HG03135 (cell line): ENCODE measurements at regions not wholly inside any gene's neighbourhood (a gene's known extent, or its start where the extent isn't known, plus 50 kb on each side); places are given as distances from the start of the nearest gene placed in this dataset.

Experiments used
- ATAC-seq: cut with Tn5 transposase; IDR thresholded peaks from one replicate; pipeline ENCODE4 v1.9.1; 2021; ENCODE audit warnings: mild to moderate bottlenecking, moderate library complexity; ENCODE audit not compliant: unreplicated experiment

DNA sequence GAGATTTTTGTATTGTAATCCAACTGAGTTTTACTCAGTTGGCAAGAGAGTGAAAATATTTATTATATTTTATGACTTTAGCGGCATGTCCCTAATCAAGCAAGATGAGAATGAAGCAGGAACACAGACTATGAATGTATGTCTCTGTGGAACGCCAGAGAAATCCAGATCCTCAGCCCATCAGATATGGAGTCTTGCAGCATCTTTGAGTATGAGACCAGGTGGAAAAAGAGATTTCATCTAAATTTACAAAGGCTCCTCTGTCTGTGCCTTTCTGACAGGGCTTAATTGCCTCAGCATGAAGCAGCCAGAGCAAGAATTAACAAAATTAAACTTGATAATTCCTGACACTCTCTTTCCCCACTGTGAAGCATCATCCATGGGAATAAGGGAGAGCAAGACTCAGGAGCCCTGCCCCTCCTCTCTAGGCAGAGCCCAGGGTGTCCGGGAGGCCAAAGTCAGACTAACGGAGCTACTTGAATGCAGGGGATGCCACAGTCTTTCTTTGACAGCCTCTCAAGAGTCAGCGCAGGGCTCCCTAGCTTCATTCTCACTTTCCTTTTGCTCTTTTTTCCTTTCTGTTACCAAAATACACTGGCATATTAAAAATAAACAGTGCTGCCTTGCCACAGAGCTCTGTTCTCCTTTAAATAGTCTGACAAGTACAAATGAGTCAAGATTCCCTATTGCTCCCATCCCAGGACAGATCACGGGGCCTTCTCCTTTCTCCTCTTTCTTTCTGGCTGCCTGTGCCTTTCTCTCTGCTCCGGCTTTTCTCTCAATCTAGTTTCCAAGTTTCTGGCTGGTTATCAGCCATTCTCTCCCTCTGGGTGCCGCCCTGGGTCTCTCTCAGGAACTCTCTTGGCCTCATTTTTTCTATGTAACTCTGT is 132.2 kb upstream of the INHBA start:
- ATAC-seq = no peak

DNA sequence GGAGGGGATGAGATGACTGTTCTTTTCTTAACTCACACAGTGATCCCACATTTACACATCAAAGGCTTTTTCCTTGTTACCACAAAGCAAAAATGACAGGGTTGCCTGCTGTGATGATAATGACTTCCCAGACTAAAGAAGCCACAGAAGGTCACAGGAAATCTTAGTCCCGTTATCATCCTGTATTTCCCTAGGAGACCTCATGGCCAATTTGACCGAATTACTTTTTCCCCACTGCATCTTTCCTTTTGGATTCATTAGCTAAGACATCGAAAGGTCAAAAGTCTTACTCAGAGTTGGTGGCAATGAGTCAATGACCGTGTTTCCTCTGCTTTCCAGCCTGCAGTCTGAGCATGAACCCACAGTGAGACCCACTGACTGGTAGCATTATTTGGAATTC is 130.1 kb upstream of the INHBA start:
- ATAC-seq = no peak

DNA sequence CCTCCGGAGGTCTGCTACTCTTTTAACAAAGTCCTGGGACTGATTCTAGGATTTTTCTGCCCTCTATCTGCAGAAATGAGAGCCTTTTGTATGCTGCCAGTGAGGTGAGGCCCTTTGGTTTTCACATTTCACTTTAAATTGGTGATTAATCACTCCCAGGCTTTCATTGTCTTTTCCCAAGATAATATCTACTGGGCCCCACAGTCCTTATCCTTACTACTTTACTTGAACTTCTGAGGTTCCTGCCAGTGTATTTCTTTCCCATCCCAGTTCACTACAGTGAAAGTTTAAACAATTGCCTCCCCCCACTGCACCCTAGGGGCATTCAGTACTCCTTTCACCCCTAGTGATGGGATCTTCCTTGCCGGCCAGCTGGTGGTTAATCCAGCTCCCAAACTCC is 127.4 kb upstream of the INHBA start:
- ATAC-seq = no peak

DNA sequence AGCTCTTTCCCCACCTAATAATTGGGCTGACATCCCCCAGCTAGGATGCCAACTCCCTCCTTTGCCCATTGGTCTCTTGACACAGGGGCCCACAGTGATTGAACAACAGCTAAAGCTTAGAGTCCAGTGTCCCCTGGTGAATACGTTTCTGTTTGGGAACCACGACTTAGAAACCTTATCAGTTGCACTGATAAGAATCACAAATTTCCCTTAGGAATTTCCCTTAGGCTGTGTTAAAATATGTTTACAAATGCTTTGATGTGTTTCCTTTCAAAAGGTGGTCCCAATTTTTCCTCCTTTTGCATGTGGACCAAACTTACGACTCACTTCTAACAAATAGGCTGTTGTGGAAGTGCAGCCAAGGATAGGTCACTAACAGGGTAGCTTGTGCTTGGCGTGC is 126.0 kb upstream of the INHBA start:
- no peak for ATAC-seq

DNA sequence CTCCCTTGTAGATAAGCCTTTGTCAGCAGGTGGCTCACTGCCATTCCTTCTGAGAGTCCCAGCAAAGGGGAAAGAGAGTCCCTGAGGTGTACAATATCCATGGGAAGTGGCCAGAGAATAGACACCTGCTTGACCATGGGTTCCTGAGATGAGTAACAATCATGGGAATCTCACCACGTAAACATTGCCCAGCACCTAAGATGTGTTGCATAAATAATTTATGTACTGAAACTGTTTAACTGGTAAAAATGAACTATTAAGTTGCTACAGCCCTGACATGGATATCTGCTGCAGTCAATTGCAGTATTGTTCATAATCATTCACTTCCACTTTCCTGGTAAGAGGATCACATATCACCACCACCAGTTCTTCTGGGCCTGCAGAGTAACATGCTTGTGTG is 123.8 kb upstream of the INHBA start:
- ATAC-seq = no peak

DNA sequence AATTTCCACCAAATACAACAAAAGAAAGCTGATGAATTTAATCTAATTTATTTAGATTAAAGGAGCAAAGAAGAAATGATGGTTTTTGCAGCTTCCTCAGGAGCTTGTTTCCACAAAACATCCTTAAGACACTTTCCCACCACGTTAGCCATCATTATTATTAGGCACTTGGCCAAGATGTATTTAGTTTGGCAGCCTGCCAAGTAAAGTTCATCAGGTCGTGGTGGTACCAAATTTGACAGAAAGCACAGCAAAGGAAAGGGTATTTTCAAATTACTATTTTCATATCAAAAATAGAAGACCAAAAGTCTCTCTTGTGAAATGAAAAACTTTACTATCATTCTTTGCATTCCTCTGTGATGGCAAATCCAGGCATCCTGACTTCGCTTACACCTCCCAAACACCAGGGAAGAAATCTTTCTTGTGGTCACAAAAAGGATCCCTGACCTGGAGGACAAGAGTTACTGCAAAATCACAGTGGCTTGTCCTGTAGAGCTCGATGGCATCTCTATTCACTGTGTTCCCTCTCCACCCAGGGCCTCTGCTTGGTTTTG is 123.1 kb upstream of the INHBA start:
- ATAC-seq = no peak

DNA sequence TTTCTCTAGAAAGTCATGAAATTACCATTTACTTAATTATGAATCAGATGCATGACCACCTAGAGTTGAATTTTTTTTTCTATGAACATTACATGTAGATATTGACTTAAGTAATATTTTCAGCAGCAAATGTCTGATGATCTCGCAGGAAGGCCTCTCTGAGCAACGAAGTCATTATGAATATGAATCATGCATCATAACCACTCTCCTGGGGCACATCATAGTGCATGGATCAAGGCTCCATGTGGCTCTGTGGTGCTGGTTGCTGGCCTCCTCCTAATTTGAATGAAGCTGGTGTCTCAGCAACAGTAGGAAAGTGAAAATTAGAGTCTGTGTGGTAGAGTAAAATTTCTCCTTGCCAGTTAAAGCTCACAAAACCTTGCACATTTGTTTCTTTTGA is 121.4 kb upstream of the INHBA start:
- ATAC-seq = no peak

DNA sequence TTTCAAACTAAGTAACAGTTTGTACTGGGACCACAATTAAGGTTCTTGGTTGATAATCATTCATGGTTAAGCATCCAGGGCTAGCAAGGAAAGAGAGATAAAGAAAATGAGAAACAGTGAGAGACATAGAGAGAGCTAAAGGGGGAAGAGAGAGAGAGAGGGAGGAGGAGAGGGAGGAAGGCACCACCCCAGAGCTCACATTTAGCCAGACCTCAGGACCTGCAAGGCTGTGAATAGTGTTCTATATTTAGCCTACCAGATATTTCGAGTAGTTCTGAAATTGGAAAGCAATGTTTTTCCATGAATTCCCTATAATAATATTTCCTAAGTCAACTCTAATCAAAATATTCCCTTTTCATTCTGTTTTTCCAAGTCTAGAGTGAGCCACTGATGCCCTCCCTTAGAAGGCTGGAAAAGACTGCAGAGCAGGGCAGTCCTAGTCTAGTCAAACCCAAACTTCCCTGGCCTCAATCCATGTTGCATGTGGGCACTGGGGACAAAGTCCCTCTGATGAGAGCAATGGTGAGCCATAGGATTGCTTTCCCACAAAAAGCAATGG is 119.4 kb upstream of the INHBA start:
- no peak for ATAC-seq

DNA sequence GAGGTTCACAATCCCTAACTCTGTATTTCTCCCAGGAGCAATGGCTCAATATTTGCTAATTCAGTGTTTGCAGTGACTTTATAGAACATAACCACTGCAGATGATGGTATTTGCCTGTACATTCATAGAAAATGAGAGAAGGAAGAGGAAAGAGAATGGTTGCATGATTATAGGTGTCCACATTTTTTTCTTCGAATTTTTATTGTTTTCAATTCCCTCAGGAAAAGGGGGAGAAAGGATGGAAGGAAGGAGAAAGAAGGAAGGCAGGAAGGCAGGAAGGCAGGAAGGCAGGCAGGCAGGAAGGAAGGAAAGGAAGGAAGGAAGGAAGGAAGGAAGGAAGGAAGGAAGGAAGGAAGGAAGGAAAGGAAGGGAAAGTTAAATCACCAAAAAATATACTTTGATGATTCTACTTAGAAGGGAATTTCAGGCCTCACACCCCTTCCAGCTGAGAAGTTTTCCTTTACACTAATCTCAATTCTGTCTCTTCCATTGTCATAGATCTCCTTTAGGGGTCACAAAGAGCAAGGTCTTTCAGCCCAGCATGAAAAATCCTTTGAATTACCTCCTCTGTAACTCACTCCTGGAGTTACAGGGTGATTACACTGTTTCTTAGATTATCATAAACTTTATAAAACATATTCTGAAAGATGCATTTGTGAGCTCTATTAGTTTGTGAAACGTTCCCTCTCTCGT is 118.8 kb upstream of the INHBA start:
- ATAC-seq = no peak

DNA sequence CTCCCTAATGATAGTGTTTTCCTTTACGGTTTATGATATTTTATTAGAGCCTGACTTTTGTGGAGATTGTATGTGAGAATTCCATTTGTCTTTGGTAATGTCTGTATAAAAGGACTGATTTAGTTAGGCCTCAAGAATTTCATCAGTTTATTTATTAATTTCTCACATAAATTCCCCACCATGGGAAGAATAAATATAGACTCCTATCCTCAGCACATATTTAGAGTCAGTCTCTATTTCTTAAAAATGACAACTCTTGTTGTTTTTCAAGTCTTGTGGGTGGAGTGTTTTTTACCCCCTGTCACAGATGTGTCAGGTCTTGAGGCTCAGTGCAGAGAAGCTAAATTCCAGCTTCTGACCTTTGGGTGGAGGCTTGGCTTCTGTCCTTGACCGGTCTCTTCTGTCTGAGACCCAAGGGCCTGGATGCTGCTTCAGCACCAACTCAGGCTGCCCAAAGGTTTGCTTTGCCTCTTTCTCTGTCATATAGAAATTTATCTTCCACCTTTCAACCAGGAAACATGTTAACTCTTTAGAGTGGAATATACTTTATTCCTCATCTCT is 117.3 kb upstream of the INHBA start:
- ATAC-seq = no peak

DNA sequence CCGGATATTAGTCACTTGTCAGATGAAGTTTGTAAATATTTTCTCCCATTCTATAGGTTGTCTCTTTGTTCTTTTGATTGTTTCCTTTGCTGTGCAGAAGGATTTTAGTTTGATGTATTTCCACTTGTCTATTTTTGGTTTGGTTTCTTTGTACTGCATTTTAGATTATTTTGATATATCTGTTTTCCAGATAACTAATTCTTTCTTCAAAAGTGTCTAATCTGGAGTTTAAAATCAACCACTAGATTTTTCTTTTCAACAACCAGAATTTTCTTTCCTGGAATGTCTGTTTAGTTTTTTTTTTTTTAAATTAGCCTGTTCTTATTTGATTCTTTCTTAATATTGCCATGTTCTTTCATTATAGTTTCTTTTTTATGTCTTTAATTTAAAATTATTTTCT is 116.8 kb upstream of the INHBA start:
- ATAC-seq = no peak

DNA sequence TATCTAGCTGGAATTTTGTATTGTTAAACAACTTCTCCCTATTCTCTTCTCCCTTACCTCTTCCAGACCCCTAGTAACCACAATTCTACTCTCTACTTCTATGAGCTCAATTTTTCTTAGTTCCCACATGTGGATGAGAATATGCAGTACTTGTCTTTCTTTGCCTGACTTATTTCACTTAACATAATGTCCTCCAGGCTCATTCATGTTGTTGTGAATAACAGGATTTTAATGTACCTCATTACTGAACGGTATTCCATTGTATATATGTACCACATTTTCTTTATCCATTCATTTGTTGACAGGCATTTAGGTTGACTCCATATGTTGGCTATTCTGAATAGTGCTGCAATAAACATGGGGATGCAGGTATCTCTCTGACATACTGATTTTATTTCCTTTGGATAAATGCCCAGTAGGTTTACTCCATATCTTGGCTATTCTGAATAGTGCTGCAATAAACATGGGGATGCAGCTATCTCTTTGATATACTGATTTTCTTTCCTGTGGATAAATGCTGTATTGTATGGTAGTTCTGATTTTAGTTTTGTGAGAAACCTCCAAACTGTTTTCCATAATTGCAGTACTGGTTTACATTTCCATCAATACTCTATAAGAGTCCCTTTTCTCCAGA is 116.0 kb upstream of the INHBA start:
- ATAC-seq = no peak

DNA sequence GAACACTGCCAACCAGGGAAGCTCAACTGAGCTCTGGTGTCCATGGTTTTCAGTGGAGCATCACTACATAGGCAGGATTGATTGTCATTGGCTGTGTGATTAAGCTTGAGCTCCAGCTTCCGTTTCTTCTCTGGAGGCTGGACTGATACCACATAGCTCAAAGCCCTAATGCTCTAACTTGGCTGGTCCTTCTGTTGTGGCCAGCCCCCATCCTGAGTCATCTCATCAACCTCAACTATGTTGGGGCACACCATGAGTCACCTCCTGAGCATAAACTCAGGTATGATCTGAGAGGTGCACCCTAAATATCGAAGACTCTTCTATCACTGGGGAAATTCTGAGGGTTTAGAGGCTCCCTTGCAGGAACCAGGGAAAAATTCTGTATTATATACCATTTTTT is 114.5 kb upstream of the INHBA start:
- ATAC-seq = no peak

DNA sequence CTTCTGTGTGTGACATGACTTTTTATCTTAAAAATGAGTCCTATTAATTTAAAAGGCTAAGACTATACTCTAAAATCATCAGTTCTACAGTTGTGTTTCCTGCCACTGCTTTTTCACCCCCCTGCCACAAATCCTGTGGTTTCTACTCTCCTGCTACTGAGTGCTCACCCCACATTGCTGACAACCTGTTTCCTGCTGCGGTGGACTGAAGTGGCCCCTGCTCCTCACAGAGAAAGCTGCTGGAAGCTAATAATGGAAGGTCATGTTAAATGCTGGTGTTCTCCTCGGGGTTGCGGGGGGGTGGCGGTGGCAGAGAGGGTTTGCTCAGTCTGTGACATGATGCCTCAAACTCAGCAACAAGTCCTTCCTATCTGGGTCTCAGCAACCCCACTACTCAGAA is 113.2 kb upstream of the INHBA start:
- peak; percentile 57 for ATAC-seq

DNA sequence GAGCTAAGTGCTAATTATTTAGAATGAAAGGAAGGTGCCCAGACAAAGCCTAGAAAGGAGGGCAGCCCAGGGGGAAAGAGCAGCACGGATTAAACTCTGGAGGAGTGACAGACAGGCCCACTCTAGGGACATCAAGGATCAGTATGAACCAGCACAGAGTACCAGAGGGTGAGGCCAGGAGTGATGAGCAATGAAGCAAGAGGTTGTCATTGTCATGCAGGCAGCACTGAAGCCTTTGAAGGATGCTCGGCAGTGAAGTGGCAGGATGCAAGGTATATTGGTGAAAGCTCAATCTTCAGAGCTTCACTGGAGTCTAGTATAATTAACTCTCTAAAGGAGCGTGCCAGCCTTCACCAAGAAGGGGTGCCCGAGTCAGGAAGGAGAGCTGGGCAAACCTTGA is 112.0 kb upstream of the INHBA start:
- no peak for ATAC-seq

DNA sequence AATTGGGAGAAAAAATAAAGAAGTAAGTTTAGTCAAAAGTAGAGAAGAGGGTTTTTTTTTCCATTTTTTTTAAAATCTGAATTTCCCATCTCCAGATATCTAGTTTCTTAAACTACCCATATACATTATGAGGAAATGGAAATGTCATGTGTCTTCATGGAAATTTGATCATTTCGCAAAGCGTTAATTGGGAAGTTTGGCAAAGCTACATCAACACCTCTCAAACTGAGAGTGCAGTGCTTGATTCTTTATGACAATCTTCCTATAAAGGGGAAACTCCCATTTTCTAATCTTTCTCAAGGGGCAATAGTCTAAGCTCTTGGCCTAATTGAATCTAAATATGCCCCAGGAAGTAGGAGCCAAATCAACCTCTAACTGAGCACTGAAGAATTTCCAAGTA is 110.4 kb upstream of the INHBA start:
- ATAC-seq = no peak

DNA sequence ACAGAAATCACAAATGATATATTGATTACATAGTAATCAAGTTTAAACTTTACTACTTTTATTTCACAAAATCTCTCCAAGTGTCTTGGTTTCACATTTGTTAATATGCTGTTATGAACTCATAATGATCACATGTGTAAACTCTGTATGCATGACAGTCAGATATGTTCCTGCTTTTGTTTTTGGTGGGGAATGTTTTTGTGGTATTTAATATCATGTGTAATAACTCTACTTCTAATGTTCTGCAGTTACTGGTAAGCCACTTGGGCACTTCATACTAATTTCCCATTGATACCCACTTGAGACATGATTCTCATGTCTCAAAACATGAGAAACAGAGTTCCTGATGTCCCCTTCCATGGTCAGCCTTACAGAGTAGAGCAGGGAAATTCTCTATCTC is 109.1 kb upstream of the INHBA start:
- no peak for ATAC-seq

DNA sequence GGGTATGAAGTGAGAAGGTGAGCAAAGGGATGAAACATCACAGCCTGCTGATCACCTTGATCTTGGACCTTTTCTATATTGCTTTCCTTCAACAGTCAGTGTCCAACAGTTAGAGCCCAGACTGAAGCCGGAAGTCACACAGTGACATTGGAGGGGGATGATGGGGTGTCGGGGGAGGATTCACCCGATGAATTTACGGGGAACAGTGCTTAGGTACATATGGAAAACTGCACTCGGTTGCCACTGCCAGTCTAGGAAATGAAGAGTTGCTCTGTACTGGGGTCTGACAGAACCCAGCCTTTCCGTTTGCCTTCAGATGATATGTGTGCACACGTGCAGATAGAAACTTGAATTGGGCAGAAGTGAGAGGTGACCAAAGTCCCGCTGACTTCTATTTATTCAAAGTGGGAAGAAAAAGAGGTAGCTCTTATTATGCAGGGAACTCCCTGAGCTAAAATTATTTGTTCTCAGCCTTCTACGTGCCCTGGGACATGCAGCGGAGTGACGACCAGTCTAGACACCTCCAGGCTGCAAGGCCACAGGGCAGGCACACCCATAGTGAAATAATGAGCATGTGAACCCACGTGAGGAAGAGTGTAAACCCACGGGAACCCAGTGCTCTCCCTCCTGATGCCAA is 107.2 kb upstream of the INHBA start:
- peak; percentile 68 for ATAC-seq

DNA sequence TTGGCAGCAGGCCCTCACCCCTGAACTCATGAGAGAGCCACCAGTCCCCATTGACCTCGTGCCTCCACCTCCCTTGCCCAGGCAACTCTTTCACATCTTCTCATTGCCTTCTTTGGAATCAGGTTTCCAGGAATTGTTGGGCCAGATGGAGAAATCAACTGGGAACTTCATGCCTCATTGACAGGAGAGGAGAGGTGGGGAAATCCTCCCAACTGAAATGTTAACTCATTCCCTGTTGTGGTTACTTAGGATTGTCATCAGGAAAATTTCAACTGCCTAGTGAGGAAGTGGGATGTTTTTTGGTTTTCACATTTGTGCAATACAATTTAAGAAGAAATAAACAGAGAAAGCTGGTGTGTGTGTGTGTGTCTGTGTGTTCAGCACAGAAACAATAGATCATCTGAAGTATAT is 106.6 kb upstream of the INHBA start:
- ATAC-seq = no peak

DNA sequence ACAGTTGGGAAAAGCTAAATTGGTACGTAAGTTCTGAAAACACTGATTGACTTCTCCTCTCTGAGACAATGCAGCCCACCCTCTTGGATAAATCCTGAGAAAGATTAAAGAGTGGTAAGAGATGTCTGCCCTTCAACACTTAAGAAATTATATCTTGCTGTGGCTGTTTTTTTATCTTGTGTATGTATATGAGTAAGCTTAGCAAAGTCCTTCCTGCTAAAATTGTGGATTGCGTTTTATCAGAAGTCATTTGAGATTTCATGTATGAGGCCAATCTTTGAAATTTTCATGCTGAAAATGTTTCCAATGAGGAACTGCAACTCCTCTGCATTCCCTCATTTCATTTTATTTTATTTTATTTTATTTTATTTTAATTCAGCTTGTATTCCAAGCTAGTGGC is 106.2 kb upstream of the INHBA start:
- no peak for ATAC-seq

DNA sequence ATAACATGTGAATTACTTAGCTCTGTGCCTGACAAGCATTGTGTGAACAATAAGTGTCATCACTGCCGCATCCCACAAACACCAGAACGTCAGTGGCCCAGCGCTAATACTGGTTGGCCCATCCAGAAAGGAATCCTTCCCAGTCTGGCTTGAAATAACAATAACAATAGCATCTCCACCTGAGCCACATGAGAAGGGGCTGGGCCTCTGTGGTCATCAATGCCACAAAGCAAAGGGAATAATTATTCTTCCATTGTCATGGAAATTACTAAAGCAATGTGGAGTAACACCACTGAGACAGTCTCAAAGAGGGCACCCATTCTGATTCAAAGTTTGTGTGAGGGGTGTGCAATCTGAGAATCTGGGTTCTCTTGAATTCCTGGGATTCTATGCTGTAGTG is 105.7 kb upstream of the INHBA start:
- no peak for ATAC-seq
